ENCODE measurements at regions not wholly inside any gene's neighbourhood (a gene's known extent, or its start where the extent isn't known, plus 50 kb on each side); places are given as distances from the start of the nearest gene placed in this dataset.

- no peak for DNase-seq
Observed at GRCh38 chr6:14804001-14804784, 441.7 kb upstream of the JARID2 start.

GRCh38 chr6:14804785-14805210, 441.1 kb upstream of the JARID2 start:
- DNase-seq = peak; percentile 11

GRCh38 chr6:14806101-14806500, 439.8 kb upstream of the JARID2 start:
- DNase-seq = no peak

DNA sequence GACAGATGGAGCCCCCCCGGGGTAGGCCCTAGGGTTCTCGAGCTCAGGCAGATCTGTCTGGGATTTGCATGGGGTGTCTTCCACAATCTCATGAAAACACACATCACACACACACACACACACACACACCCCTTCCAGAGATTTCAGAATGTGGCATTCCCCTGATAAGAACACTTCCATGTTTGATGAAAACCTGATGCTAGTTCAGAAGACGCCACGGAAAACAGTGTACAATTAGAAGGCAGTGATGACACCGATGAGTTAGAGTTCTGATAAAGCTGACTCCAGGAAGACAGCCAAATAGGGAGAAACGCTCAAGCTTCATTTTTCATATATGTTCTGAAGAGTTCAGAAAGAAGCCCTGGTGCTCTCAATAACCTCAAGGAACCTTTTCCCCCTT, 438.7 kb upstream of the JARID2 start:
- no peak for DNase-seq

DNA sequence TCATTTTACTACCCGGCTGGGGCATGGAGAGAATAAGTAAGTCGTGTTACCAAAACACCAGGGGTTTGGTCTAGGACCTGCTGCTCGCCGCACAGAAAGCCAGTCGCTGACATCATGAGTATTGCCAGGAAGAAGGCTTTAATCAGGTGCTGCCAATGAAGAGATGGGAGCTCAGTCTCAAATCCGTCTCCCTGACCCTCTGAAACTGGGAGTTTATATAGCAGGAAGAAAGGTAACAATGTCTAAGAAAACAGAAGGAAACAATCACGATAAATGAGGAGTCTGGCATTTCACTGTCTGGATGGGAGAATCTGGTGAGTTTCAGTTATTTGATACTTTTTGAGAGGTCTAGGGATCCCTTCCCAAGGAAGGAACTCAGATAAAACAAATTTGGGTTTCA, 437.9 kb upstream of the JARID2 start:
- no peak for DNase-seq

DNA sequence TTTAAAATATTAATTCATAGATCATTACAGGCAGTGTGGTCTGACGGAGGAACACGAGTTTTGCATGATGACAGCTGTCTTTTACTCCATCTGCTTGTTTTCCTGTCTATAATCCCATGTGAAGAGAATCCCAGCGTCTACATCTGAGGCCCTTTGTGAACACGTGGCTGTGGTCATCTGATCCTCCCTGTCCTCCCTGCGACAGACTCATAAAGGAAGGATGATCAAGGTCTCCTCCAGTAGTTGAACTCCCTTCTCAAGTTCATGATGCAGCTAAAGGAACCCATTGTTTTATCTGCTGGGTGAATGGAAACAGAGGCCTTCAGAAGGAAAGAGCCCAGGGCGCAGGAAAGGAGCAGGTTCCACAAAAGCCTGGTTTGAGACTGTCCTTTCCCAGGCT, 435.8 kb upstream of the JARID2 start:
- no peak for DNase-seq

GRCh38 chr6:14811775-14812428, 434.0 kb upstream of the JARID2 start:
- DNase-seq = no peak

DNA sequence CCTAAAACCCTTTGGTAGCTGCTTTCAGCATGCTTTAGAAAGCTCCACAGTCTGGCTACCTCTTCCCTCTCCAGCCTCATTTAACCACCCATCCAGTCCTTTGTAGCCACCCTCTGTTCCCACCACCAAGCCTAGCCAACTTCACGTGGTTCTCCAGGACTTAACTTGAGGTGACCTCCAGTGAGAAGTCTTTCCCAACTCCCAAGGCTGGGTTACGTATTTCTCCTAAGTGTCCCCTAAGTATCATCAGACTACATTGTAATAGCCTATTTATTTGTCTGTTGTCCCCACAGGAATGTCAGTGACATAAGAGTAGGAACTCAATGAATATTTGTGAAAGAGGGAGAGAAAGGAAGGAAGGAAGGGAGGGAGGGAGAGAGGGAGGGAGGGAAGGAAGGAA, 431.9 kb upstream of the JARID2 start:
- DNase-seq = no peak

DNA sequence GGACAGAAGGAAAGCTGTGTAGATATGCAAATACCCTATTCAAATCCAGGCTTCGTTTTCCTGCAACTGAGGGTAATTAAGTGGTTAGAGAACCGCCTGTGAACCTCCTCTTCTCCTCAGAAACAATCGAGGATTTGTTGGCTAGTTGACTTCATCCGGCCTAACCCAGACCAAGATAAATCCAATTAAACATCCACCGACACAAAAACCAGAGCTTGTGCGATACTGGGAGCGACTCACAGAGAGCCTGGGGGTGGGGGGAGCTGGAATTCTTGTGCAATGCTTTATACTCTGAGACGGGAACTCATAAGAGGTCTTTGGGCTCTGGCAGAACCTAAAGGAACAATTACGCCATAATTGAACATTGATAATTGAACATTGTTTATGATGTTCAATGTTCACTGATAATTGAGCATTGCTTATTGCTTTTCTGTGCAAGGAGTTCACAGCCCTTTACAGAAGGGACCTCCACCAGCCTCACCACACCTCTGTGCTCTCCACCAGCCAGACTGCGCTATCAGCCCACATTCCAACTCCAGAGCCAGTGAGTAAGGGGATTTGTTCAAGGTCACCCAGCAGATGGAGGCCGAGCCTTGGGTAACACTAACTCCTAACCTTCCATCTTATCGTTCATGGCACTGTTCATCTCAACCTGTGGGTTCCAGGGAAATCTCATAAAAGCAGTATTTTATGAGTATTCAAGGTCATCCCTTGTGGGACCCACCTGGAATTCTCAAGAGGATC, 429.6 kb upstream of the JARID2 start:
- DNase-seq = no peak

GRCh38 chr6:14817074-14817473, 428.8 kb upstream of the JARID2 start:
- no peak for DNase-seq

DNA sequence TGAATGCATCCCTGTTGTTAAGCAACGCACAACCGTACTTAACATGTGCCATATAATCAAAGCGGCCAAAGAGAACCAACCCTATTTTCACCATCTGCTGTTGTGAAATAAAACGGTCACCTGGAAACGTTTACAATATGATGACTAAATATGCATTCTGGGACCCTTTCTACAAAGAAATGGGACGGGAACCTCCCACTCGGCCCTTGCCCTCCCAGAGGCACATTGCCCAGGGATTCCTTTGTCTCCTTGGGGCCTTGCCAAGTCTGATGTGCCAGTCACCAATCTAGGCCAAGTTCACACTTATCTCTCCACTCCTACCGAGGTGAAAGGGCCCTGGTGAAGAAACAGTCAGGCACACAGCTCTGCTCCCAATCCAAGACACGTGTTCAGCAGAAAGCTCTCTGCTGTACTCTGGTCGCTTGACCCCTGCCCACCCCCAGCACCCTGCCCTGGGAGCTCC, 427.4 kb upstream of the JARID2 start:
- DNase-seq = no peak

DNA sequence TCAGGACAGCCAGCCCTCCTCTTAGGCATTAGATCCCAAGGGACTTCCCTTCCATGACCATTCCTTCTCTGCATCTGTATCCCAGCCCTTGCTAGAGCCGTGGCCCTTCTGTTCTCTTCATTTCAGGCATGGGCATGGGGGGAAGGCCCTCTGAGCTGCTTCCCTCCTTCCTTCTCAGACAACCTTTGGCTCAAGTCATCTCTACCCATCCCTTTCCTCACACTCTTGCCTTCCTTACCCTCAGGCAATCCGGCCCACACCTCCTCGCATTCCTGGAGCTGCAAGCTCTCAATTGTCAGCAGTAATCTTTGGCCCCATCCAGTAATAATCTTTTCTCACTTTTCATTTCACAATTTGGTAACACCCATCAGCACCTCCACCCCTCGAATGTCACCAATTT, 426.9 kb upstream of the JARID2 start:
- no peak for DNase-seq

- no peak for DNase-seq
Observed at GRCh38 chr6:14819840-14820420, 425.9 kb upstream of the JARID2 start.

- DNase-seq = no peak
Observed at GRCh38 chr6:14822012-14822553, 423.8 kb upstream of the JARID2 start.

GRCh38 chr6:14822679-14823078, 423.2 kb upstream of the JARID2 start:
- peak; percentile 35 for DNase-seq

- DNase-seq = no peak
Observed at GRCh38 chr6:14824060-14824459, 421.8 kb upstream of the JARID2 start.

DNA sequence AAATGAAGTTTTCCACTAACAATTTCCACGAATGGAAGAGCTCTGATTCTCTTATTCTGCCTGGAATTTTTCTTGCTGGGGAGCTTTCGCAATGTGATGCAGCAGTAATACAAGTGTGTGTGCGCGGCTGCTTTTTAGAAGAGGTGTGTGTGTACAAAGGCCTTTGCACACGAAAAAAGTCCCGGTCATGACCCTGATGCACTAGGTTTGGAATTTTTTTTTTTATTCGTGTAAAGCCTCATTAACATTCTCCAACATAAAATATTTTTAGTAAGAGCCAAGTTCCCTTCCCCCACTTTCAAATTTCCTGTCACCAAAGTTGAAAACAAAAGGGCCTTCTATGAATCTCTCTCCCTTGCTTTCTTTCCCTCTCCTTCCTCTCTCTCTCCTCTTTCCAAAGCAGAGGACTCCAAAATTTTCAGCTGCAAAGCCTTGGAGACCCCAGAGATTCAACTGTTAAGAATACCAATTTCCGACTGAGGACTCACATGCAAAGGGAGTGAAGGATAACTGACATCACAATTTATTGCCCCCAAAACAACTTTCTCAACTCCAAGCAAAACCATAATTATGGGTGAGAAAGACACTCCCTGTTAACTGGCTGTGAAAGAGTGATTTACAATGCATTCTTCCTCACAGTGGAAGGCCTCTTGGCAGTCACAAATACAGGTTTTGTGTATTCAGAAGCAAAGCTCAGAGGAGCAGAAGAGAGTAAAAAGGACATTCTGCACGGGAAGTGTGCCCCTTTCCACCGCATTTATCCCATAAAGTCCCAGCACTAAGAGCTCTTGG, 421.2 kb upstream of the JARID2 start:
- no peak for DNase-seq

DNA sequence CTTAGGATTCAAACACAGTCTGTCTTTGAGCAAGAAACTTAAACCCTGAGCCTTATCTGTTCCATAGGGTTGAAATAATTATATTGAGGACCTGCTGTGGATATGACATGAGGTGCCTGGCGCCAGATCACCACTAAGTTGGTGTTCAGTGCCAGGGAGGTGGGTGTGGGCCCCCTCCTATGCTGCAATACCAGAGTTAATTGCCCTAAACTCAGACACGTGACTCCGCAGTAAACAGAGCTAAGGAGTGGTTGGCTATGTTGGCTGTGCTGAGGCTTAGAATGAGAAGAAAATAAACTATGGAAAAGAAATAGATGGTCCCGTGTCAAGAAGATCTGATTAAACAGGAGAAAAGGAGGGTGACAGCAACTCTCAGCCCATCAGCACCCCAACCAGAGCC, 419.4 kb upstream of the JARID2 start:
- no peak for DNase-seq

DNA sequence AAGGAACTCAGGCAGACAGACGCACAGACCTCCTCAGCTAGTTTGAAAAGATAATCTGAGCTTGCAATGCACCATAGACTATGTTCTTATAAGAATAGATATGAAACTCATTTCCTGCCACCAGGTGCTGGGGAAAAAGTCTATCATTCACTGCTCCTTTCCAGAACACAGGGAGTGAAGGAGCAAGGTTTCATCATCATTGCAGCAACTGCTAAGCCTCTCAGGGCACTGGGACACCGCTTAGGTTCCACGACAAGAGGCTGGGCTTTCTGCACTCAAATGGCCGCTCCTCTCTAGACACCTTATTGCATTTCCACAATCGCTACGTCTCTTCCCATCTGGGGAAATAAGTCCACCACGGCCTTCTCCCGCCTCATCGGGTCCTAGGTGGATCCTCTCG, 418.5 kb upstream of the JARID2 start:
- DNase-seq = no peak

- DNase-seq = no peak
Observed at GRCh38 chr6:14828201-14828611, 417.7 kb upstream of the JARID2 start.

- no peak for DNase-seq
Observed at GRCh38 chr6:14831070-14831469, 414.8 kb upstream of the JARID2 start.

DNA sequence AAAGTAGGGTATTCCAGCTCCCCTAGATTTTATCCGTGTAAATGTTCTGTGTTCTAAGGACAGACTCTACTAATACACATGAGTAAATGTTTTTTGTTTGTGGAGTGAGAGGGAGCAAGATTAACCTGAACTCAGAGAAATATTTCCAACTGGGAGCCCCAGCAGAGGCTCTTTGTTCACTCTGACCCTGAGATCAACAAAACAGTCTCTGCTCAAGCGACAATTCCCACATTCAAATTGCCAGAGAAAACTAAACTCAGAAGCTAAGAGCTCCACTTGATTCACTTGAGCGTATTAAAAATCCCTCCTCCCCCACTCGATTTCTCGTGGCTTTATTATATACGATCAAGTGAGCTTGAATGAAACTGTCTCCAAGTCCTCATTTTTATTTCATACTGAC, 413.9 kb upstream of the JARID2 start:
- peak; percentile 41 for DNase-seq
